ENCODE measurements at regions not wholly inside any gene's neighbourhood (a gene's known extent, or its start where the extent isn't known, plus 50 kb on each side); places are given as distances from the start of the nearest gene placed in this dataset.

DNA sequence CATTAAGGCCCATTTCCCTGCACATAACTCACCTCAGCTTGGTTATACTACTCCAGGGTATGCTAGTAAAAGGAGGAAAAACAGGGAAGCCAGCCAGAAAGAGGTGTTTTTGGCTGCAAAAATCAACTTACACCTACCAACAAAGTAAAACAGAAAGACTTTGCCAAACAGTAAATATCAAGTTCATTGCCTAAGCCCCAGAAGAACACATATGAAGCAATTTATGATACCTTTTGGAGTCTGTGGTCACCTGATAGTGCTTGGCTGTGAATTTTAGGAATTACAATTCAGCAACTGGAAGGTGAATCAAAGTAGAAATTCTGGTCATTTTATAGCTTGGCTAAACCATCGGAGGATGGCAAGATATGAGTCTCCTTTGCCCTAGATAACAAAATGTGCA is 463.7 kb upstream of the CLINT1 start:
- DNase-seq = no peak

DNA sequence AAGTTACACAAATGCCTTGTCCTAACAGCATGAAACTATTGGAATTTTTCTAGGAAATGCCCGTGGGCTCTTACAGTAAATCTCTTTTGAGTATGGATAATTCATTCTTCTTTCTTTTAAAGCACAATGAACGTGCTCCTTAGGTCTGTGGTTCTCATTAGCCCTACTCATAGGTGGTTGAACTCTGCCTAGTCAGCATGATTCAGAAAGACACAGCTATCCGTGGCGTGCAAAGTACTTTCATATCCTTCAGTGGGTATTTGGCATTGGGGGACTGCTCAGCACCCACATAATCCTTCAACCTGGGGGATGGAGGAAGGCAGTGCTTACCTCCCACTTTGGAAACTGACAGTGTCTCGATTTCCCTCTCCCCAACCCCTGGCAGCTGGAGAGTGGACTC is 462.0 kb upstream of the CLINT1 start:
- DNase-seq = no peak

DNA sequence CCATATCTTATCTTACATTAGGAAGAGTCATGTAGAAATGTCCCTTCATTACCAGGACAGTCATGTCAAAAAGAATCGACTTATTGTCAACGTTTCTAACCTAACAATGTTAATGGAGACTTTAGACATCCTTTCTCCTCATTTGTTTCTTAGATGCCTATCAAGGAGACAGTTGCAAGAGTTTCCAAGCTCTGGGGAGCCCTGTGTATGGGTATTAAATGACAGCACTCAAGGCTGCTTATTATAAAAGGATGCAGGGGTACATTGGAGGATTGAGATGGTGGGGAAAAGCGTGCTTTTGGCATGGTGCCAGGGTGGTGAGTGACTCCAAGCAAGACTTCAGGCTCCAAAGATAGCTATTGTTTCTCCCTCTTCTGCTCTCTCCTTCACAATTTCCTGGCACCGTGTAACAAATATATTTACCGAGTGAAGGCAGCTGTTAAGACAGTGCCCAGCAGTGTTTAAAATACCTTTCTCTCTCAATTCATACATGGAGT is 461.3 kb upstream of the CLINT1 start:
- DNase-seq = no peak

GRCh38 chr5:158317507-158317906 is 458.6 kb upstream of the CLINT1 start:
- DNase-seq = no peak

DNA sequence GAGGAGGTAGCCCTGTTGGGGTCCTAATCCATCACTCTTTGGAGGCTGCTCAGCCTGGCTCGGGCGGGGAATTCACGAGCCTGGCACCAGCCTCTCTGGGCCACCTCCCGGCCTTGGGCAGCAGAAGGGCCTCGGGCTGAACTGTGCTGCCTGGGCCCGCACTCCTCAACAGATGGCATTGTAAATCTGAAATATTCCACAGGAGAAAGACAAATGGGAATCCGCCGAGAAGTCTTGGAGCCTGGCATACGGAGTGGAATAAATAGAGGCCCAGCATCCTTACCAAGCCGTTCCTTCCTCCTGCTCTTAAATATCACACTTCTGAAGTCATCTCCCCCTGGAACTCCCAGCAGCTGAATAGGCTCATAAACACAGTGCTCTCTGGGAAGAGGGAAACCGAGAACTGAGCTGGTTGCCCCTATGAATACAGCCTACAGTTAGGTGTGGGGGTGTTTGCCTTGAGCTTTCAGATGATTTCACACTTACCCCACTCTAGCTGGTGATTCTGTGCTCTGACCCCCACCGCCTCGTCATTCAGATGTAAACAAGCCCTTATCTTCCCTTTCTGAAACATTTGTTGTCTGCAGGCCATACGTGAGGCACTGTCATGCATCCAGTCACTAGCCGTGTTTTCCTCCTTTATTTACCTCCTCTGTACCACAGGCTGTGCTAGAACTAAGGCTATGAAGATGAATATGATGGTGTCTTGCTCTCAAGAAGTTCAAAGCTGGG is 455.0 kb upstream of the CLINT1 start:
- DNase-seq = no peak

- DNase-seq = no peak
These were observed 454.2 kb upstream of the CLINT1 start for GRCh38 chr5:158313027-158313732.

GRCh38 chr5:158309088-158309807 is 450.3 kb upstream of the CLINT1 start:
- DNase-seq = no peak

DNA sequence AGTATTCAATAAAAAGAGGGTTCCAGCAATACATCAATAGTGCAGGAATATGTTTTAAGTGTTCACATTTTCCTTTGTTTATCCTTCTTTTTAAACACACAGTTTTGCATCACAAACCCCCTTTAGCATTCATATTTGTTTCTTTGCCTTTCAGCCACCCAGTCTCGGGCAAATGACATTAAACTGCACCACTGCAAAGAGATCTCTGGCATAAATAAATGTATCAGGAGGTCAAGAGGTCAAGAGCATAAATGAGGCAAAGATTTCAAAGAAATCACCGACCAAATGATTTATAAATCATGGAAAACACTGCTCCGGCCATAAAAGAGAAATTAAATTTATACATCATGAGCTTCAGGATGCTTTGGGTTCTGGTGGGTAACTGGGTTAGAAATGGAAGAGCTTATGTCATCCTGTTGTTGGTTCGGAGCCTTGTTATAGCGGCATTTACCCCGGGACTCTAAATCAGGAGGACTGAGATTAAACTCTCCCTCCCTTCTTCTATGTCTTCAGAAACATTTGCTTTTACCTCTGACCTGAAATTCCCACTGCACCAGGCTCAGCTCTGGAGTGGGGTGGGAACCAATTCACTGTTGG is 449.6 kb upstream of the CLINT1 start:
- no peak for DNase-seq

DNA sequence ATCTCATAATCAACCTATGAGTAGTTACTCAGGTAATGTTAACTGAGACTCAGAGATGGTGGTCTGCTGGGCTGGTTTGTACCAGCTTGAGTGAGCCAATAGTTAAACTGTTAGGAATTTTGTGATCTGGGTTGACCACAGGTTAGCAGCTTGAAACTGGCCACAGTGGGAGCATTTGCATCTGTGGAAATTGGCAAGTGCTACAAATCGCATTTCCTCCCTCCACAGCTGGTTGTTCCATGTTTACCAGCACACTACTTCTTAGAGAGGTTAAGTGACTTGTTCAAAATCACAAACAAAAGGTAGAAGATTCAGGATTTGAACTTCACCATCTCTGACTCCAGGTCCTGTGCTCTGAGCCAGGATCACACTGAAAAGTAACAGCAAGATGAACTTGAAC is 446.9 kb upstream of the CLINT1 start:
- DNase-seq = no peak

DNA sequence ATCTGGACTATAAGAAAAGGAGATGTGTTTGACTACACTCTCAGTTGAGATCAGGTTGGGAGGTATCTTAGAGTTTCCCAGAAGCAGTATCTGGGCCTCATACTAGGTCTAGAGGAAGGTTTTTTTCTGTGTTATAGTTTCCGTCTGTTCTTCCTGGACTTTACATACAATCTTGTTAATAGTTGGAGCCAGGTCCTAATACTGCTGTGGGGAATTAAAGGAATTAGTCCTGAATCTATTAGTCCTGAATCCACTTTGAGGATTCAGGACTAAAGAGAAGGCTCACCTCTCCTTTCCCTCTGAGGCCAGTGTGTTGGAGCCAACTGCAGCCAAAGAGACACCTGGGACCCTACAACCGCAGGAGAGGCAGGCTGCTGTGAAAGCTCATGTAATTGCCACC is 445.7 kb upstream of the CLINT1 start:
- DNase-seq = no peak

DNA sequence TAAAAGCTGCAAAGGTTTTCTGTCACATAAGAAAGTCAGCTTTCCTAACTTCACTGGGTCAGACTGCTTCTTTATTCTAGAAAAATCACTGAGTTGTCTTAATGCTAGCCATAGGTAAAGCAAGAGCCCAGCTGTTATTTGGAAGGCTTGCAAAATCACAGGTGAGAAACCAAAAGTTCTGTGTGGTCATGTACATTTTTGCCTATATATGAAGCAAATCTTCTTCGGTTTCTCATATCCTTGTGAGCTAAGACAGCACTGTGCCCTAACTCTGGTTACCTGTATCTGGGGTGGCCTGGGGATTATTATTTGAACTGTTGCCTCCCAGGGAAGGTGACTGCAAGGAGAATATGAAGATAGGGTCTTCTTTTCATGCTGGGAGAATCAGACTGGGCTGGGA is 444.9 kb upstream of the CLINT1 start:
- no peak for DNase-seq

GRCh38 chr5:158303275-158303674 is 444.3 kb upstream of the CLINT1 start:
- DNase-seq = no peak

DNA sequence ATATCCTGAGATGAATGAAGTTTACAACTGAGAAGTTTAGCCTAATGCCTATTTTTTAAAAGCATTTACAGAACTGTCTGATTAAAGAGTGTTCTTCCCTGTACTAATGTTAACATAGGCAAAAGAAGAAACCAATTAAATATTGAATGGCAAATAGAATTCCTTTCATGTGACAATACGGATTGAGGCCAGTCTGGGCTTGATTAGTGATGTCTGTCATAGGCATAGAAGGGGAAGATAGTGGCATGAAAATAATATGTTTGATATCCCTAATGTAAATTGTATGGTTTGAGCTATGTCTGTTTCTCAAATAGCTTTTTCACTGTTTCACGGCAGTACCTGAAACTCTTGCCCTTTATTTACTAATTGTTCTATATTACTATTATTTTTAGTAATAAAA is 443.1 kb upstream of the CLINT1 start:
- DNase-seq = no peak

DNA sequence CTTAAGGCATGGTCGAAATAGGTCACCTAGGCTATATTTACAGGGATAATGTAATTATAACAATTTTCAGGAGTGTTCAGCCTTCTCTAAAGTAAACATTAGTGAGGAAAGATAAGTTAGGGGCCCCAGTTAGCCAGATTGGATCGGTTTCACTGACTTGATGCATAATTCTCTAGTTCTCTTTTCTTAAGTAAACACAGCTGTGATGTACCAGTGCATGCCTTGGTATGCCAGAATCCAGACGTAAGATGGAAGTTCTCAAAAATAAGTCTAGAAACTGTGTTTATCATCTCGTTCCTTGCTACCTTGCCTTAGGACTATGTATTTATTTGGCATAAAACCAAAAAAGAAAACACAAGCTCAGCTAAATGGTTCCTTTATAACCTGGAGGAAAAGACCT is 442.2 kb upstream of the CLINT1 start:
- DNase-seq = no peak

- DNase-seq = no peak
These were observed 441.3 kb upstream of the CLINT1 start for GRCh38 chr5:158300256-158300655.

GRCh38 chr5:158297002-158297527 is 438.1 kb upstream of the CLINT1 start:
- DNase-seq = no peak

DNA sequence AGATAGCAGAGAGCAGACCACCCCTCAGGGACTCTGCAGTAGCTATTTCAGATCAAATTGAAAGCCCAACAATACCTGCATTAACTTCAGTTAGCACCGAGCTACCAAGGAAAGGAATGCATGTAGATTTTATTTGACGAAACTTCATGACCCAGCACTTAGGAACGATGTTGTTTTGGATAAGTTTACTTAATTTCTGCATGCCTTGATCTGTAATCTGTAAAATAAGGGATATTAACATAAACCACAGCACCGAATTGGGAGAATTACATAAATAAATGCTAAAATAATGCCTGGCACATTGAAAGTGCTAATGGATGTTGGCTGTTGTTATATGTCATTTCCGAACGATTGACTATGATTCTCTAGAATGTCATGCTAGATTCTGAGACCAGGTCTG is 435.8 kb upstream of the CLINT1 start:
- no peak for DNase-seq

GRCh38 chr5:158292981-158293380 is 434.0 kb upstream of the CLINT1 start:
- no peak for DNase-seq

DNA sequence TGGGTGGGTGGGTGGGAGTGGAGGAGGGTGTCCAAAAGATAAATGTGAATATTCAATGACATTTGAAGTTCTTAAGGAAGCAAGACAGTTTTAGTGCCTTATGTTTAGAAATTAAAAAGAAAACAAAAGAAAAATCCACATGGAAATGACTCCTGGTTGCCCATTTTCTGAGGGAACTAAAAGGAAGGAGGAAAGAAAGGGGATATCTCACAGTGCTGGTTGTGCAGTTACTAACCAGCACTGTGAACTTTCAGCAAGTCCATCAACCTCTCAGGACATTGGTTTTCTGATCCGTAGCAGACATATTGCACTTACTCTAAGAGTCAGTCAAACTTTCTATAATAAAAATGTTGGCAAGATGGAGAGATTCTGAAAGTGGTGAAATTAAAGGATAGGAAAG is 431.0 kb upstream of the CLINT1 start:
- no peak for DNase-seq

DNA sequence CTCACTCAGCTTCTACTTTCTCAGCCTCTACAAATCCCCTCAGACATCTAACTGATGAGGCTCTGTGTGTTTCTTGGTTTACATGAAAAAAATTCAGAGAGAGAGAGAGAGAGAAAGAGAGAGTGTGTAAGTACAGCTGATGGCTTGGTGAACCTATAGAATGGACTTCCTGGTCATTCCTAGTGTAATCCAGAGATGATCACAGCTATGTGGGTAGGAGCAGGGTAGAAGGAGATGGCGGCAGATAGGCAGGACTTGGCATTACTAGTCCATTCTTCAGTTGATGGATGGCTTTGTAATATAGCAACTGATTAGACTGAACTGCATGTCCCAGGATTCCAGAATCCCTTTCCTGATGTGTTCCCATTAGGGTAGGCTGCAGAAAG is 429.3 kb upstream of the CLINT1 start:
- no peak for DNase-seq

GRCh38 chr5:158287643-158288271 is 428.8 kb upstream of the CLINT1 start:
- no peak for DNase-seq

- no peak for DNase-seq
These were observed 427.9 kb upstream of the CLINT1 start for GRCh38 chr5:158286827-158287226.

DNA sequence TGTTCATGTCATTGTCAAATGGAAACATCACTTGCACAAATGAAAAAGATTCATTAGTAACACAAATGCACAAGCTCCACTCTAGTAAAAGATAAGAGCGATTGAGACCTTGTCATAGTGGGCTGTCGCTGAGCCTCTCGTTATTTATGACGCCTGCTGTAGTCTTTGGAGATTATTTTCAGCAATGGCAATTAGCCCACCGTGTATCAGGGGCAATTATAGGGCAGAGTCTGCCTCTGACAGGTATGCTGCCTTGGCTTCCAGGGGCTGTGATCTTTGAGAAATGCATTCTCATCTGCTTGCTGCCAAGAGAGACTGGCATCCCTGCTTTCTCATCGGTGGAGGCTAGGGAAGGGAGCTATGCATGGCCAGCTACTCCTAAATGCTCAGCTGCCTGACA is 426.8 kb upstream of the CLINT1 start:
- DNase-seq = no peak
